H7 (cell line): ENCODE measurements at regions not wholly inside any gene's neighbourhood (a gene's known extent, or its start where the extent isn't known, plus 50 kb on each side); places are given as distances from the start of the nearest gene placed in this dataset.
"Not testable (repeated sequence)": the region's sequence is repeated elsewhere in the genome, so short reads cannot be mapped to it uniquely, and the experiment has no call there.

Experiments used
- DNase-seq: peaks from one replicate; pipeline ENCODE4 v3.0.0; 2012
- H3K27me3 ChIP-seq: 2 replicates; pipeline ENCODE4 v1.6.0; 2011; ENCODE audit warnings: mild to moderate bottlenecking, low read length; ENCODE audit not compliant: control insufficient read depth, insufficient read depth
- H3K36me3 ChIP-seq: replicated peaks from 2 replicates; pipeline ENCODE4 v1.5.1; 2011; ENCODE audit warnings: low read length; ENCODE audit not compliant: control insufficient read depth, insufficient read depth
- H3K4me3 ChIP-seq: 2 replicates; pipeline ENCODE4 v1.5.1; 2011; ENCODE audit warnings: low read depth, mild to moderate bottlenecking, control low read depth, low read length, moderate library complexity; ENCODE audit not compliant: insufficient read depth

GRCh38 chr15:34528055-34528754 lies 55.2 kb downstream of the GOLGA8B start:
- not testable (repeated sequence) for H3K27me3 ChIP-seq, H3K4me3 ChIP-seq, DNase-seq, H3K36me3 ChIP-seq

DNA sequence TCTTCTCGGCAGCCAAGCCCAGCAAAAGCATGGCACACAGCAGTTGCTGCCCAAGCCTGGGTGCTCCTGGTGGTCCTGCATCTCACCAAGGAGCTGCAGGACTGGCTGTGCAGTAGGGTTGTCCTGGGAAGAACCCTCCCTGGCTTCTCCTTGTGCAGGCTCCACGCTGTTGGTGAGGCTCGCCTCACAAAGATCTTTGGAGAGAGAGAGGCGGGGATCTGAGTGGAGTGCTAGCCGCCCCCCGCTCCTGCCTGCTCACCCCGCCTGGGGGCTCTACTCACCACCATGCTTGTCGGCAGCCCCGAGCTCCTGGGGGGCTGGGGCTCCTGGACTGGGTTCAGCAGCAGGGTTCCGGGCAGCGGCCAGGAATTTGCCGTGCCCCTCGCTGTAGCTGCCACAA lies 55.8 kb downstream of the GOLGA8B start:
- not testable (repeated sequence) for H3K4me3 ChIP-seq, H3K36me3 ChIP-seq, DNase-seq, H3K27me3 ChIP-seq

DNA sequence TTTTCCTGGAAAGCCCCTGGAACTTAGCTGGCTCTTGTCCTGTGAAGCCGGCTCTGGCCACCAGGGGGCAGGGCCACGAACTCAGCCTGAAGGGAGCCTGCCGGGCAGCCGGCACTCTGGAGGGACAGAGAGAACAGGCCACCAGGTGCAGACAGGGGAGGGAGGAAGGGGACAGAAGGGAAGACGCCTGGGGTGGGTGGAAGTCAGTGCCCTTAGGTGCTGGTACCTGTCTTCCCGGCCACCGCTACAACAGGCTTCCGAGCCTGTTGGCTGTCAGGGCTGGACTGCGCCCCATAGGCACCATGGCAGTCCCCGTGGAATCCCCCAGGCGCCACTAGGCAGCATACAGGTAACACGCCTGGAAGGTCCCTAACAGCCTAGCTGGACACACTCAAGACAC lies 59.6 kb downstream of the GOLGA8B start:
- H3K27me3 ChIP-seq, H3K36me3 ChIP-seq, DNase-seq, H3K4me3 ChIP-seq: not testable (repeated sequence)

DNA sequence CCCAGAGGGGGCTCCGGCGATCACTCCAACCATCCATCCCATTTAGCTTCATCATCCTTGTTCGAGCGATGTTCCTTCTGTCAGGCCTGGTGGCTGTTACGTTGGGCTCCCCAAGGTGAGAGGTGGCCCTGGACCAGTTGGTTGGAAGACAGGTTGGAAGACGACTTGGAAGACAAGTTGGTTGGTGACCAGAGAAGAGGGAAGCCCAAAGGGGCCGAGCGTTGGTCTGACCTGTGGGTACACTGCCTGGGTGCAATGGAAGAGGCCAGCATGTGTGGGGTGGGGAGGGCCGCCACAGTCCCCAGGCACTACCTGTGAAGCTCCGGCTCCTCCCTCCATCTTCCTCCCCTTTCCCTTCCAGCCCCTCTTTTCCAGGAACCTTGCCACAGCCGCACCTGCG lies 60.9 kb downstream of the GOLGA8B start:
- H3K27me3 ChIP-seq, H3K36me3 ChIP-seq, H3K4me3 ChIP-seq, DNase-seq: not testable (repeated sequence)

- not testable (repeated sequence) for H3K4me3 ChIP-seq
Observed at GRCh38 chr15:34521802-34522485, 61.5 kb downstream of the GOLGA8B start.

DNA sequence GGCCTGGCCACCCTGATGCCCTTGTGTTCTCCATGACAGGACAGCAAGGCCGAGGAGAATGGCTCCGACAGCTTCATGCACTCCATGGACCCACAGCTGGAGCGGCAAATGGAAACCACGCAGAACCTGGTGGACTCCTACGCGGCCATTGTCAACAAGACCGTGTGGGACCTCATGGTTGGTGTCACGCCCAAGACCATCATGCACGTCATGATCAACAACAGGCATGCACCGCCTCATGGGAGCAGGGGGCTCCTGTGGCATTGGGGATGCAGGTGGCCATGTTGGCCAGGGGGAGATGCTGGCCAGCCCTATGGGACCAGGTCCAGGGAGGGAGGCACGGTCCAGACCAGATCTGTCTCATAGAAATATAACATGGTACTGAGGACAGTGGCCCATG lies 62.9 kb downstream of the GOLGA8B start:
- peaks cover 8% of the 10 kb centered on the region for H3K27me3 ChIP-seq
- no peak for DNase-seq
- no peaks in the 10 kb centered on the region for H3K36me3 ChIP-seq
- H3K4me3 ChIP-seq, result no peak overlapping the region

More at GRCh38 chr15:34521802-34522485, 61.5 kb downstream of the GOLGA8B start:
- DNase-seq, H3K36me3 ChIP-seq, H3K27me3 ChIP-seq: not testable (repeated sequence)

GRCh38 chr15:34520010-34520409 lies 63.4 kb downstream of the GOLGA8B start:
- not testable (repeated sequence) for DNase-seq, H3K36me3 ChIP-seq, H3K4me3 ChIP-seq
- H3K27me3 ChIP-seq, result peaks cover 13% of the 10 kb centered on the region

DNA sequence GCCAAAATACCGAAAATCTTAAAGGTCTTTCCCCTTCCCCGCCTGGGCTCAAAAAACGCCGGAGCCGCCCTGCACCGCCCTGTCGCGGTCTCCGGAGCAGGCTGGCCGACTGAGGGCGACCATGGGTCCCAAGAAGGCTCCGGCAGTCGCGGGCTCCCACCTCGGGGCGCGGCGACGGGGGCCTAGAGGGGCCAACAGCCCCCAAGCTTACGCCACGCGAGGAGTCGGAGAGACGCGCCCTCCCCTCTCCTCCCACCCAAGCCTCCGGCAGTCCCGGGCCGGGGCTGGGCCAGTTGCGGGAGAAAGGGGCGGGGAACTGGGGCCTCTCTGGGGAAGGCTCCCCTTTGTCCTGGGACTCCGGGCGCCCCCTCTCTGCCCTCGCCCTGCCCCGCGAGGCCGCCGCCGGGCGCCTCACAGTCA lies 69.2 kb downstream of the GOLGA8B start:
- Histone ChIP-seq H3K36me3 (no peaks in the 10 kb centered on the region), H3K27me3 (peaks cover 51% of the 10 kb centered on the region), H3K4me3 (peak overlapping the region; percentile 58)
- DNase-seq, result peak; percentile 84

DNA sequence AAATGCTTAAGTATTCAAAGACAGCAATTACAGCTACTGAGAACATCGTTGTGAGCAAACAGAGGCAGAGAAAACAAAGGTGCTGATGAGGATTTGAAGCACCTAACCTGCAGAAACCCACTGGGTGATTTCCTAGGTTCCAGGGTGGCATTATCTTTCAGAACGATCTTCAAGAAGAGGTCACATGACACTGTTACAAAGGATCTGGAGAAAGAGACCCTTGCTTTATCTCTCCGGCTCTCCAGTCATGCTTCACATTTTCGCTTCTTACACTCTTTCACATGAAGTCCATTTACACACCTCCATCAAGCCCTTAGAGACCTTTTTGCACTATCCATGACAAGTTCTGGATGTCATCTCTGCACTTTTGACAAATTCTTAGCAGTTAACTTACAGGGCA lies 70.8 kb downstream of the GOLGA8B start:
- DNase-seq, result no peak
- Histone ChIP-seq H3K27me3 (peaks cover 51% of the 10 kb centered on the region), H3K4me3 (no peak overlapping the region), H3K36me3 (no peaks in the 10 kb centered on the region)

DNA sequence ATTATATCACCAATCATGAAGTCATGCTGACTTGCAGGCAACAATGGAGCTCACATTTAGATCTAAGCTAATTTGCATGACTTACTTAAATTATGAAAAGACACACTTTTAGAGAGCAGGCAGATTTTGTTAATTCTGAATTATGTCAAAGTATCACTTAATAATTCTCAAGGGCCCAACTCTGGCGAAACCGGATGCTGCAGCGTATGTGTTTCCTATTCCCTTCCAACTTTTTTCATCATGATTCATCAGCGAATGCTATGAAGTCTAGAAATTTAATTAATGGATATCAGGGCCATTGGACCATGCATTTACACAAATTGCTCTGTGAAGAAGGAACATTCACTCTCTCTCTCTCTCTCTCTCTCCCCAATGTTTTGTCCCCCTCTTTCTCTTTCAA lies 63.5 kb upstream of the GOLGA8A start:
- Histone ChIP-seq H3K36me3 (no peaks in the 10 kb centered on the region), H3K4me3 (no peak overlapping the region), H3K27me3 (peaks cover 20% of the 10 kb centered on the region; the same call in 1 of the 2 replicates)
- DNase-seq, result no peak

DNA sequence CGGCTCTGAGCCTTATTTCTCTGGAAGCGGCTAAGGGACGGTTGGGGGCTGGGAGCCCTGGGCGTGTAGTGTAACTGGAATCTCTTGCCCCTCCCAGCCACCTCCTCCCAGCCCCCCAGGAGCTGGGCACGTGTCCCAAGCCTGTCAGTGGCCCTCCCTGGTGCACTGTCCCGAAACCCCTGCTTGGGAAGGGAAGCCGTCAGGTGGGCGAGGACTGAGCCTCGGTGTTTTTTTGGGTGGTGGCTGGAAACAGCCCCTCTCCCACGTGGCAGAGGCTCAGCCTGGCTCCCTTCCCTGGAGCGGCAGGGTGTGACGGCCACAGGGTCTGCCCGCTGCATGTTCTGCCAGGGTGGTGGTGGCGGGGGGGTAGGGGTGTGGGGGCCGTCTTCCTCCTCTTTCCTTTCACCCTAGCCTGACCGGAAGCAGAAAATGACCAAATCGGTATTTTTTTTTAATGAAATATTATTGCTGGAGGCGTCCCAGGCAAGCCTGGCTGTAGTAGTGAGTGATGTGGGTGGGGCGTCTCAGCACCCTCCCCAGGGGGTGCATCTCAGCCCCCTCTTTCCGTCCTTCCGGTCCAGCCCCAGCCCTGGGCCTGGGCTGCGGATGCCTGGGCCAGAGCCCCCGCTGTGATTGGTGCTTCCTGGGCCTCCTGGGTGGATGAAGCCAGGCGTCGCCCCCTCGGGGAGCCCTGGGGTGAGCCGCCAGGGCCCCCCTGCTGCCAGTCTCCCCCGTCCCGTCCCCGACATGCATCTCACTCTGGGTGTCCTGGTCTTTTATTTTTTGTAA lies 58.8 kb upstream of the GOLGA8A start:
- Histone ChIP-seq H3K4me3 (no peak overlapping the region), H3K27me3 (peaks cover 58% of the 10 kb centered on the region), H3K36me3 (no peaks in the 10 kb centered on the region)
- no peak for DNase-seq

DNA sequence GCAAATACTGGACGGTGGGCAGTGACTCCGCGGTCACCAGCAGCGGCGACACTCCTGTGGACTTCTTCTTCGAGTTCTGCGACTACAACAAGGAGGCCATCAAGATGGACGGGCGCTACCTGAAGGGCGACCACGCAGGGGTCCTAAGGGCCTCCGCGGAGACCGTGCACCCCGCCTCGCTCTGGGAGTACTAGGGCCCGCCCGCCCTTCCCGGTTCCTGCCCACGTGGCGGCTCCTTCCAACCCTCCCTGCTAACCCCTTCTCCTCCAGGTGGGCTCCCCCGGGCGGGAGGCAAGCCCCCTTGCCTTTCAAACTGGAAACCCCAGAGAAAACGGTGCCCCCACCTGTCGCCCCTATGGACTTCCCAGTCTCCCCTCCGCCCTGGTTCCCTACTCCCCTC lies 58.1 kb upstream of the GOLGA8A start:
- DNase-seq, H3K4me3 ChIP-seq, H3K36me3 ChIP-seq: not testable (repeated sequence)
- H3K27me3 ChIP-seq, result peaks cover 65% of the 10 kb centered on the region

GRCh38 chr15:34494084-34494399 lies 56.4 kb upstream of the GOLGA8A start:
- H3K27me3 ChIP-seq, result peaks cover 69% of the 10 kb centered on the region
- H3K4me3 ChIP-seq, result peak overlapping the region; percentile 40
- DNase-seq, result no peak
- no peaks in the 10 kb centered on the region for H3K36me3 ChIP-seq

GRCh38 chr15:34493001-34493400 lies 55.4 kb upstream of the GOLGA8A start:
- Histone ChIP-seq H3K4me3 (no peak overlapping the region), H3K36me3 (no peaks in the 10 kb centered on the region), H3K27me3 (peaks cover 66% of the 10 kb centered on the region)
- no peak for DNase-seq

DNA sequence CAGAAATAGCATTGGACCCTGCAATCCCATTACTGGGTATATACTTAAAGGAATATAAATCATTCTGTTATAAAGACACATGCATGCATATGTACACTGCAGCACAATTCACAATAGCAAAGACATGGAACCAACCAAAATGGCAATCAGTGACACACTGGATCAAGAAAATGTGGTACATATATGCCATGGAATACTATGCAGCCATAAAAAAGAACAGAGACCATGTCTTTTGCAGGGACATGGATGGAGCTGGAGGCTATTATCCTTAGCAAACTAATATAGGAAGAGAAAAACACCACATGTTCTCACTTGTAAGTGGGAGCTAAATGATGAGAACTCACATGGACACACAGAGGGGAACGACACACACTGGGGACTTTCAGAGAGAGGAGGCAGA lies 53.9 kb upstream of the GOLGA8A start:
- H3K27me3 ChIP-seq, result peaks cover 57% of the 10 kb centered on the region
- DNase-seq, H3K4me3 ChIP-seq, H3K36me3 ChIP-seq: not testable (repeated sequence)
